ENCODE measurements at regions not wholly inside any gene's neighbourhood (a gene's known extent, or its start where the extent isn't known, plus 50 kb on each side); places are given as distances from the start of the nearest gene placed in this dataset.
A peak's percentile ranks its signal among the peaks of the same experiment; 100 is the strongest.

- DNase-seq, result no peak
Measured at GRCh38 chr1:87791931-87792740, 463.5 kb downstream of the LMO4 start.

GRCh38 chr1:87794788-87795614 lies 466.3 kb downstream of the LMO4 start:
- DNase-seq, result no peak

- no peak for DNase-seq
Measured at GRCh38 chr1:87795615-87796337, 467.1 kb downstream of the LMO4 start.

- DNase-seq, result no peak
Measured at GRCh38 chr1:87796471-87796901, 467.8 kb downstream of the LMO4 start.

DNA sequence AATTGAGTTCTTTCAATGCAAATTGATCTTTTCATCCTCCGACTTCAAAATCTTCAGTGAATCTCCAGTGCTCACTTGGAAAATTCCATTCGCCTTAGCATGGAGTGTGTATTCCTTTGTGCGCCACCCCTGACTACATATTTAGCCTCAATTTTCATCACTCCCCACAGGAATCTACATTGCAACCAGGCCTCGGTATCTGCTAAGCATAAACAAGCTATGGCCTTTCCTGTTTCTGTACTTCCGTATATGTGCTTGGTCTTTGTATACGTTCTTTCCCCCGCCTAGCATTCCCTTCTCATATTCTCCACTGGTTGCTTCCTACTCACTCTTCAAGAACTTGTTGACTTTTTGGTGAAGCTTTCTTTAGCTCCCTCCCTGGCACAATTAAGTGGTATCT lies 470.8 kb downstream of the LMO4 start:
- DNase-seq, result no peak

DNA sequence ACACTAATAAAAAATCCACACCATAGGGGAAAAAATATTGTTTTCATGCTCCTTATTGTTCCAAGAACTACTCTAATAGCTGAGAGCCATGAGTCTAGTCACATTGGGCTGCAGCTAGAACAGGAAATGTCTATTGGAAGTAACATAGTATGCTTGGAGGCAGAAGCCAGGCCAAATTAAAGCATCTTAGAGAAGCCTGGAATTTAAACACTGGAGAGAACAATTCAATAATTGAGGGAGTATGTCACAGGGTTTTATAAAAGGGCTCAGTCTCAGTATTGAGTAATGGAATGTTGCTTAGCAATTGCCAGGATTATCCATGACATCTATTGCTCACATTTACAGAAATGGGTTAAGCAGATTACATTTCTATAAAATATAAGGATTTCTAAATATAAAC lies 471.3 kb downstream of the LMO4 start:
- no peak for DNase-seq

DNA sequence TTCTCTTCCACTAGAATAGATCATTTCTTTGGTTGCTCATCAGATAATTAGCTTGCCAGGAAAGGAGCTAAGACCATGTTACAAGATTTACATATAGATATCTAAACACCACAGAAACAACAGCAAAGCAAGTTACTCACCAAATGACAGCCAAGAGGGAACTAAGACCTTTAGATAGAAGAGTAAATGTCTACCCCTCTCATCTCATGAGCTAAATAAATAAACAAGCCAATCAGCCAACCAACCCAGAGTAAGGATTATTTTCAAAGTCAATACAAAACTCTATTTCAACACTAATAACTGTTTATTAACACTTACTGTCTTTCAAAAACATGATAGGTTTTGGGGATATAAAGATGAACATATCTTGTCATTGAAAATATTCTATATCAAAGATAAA lies 474.7 kb downstream of the LMO4 start:
- no peak for DNase-seq

DNA sequence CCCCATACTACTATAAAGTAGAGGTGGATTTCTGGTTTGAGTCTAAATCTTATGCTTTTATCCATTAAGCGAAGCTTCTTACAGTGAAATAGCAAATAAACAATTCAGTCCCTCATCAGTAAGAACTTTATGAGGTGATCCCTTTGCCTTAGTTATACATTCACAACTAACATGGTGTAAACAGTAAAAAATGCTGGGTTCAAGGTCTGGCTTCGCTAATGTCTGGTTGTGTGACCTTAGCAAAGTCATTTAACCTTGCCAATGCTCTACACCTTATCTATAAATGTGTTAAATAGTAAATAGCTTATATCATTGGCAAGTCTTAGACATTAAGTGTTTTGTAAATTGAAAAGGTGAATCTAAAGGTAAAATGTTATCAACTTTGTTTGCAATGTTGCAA lies 475.4 kb downstream of the LMO4 start:
- no peak for DNase-seq

- no peak for DNase-seq
Measured at GRCh38 chr1:87805666-87806378, 477.1 kb downstream of the LMO4 start.

DNA sequence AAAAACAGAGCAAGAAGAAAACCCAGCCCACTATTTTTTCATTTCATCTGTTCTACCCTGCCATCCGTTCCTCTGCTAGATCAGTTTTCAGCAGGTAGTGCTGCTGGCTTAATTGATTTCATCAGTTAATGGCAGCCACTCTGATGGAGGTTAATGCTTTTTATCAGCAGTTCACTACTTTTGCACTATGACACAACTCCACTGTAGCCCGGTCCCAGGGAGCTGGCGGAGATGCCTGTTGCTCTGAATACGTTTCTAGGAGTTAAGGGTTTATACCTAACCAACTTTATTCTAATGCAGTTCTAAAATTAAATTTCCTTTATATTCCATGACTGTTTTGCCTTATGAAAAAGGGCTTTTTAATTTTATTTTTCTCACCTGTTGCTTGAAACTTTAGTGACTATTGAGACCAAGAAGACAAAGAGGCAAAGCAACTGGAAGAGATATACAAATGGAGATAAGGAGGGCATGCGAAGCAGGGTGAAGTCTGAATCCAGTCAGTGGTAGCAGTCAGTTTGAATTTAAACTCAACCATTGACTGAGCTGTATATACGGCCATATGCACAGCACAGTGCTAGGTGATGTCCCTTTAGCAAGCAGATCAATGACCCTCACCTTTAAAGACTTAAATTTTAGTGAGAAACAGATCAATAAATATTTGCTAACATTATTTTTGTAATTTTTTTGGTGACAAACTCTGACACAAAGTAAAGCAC lies 477.9 kb downstream of the LMO4 start:
- no peak for DNase-seq

DNA sequence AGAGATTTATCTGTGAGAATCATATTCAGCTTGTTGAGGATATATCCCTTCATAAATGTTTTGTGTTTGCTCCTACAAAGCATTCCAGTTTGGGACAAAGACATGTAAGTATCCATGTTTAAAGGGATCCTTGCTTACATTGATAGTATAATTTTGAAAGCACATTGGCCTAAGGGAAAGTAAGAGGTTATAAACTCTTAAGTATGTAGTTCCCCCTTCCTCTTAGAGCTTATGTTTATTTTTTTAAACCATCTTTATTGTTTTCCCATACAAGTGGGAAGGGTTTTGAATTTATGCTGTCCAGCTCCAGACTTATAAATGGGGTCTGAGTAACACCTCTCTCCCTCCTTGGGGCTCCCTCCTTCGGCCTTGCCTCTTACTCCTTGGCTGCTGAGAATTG lies 481.5 kb downstream of the LMO4 start:
- no peak for DNase-seq

- no peak for DNase-seq
Measured at GRCh38 chr1:87812871-87813577, 484.3 kb downstream of the LMO4 start.

DNA sequence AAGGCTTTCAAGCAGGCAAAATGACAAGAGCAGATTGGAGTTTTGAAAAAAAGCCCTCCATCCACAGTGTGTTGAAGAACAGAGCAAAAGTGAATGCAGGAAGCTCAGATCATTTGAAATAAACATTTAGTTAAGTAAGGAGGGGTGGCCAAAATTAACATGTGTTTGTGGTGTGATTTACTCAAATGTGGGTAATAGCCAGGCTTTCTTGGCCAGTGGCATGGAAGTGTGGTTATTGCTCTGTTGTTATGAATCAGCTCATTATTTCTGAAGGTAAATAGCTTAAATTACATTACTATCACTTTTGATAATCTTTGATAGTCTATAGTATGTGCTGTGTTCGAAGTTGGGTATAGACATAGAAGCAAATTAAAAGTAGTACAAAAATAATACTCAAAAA lies 485.9 kb downstream of the LMO4 start:
- DNase-seq, result no peak

- no peak for DNase-seq
Measured at GRCh38 chr1:87816646-87817045, 488.0 kb downstream of the LMO4 start.

GRCh38 chr1:87820668-87821334 lies 492.1 kb downstream of the LMO4 start:
- no peak for DNase-seq

GRCh38 chr1:87821335-87821697 lies 492.6 kb downstream of the LMO4 start:
- DNase-seq, result no peak

DNA sequence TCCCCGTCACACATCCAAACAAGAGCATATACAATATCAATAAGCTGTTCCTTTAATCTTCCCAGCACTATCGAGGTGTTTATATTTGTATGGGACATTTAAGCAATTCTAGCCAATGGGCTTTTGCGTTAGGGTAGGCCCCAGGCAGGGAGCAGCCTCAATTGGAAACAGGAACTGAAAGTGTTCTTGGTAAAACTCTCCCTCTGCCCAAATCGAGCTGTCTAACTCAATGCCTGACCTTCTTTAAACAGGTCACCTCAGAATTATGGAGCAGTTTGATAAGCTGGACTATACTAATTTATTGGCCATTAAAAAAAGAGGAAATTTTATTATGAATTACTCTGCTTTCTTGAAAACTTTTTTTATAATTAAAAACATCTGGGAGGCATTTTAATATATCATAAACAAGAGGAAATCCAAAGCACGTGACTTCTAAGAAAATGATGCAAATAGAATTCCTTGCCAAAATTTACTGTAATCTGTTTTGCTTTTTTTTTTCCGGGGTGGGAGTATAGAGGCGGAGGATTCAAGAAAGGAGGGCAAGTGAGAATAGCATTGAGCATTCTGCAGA lies 498.1 kb downstream of the LMO4 start:
- DNase-seq, result peak; percentile 25

DNA sequence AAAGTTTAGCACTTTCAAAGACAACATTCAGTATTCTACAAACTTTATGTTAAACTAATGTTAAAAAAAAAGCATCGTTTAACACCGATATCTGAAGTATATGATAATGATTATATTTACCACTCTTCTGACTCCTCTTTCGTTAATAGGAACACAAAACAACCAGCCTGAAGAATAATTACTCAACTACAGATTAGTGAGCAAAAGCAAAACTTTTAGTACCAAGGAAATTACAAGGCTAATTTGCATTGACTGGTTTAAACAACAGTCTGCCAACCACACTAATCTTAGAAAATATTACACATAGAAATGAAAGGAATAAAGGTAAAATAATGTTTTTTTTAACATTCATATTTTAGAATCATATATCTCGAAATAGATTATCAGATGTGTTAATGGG lies 500.7 kb downstream of the LMO4 start:
- DNase-seq, result no peak

DNA sequence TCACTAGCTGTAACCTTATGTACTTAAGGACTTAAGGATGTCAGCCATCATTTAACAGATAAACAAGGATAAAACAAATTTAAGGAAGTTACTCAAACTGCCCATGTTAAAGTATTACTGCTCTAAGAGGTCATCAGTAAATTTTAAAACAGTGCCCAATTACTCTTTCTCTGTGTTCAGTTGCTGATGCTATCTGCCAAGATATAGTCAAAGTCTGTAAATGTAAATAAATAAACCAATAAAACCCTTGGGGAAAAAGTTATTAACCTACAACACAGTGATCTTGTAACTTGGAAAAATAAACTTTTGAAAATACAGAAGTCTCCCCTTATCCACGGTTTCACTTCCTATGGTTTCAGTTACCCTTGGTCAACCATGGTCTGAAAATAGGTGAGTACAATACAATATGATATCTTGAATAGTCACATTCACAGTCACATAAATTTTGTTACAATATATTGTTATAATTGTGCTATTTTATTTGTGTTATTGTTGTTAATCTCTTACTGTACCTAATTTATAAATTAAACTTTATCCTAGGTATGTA lies 501.8 kb downstream of the LMO4 start:
- no peak for DNase-seq

- no peak for DNase-seq
Measured at GRCh38 chr1:87833166-87833565, 504.5 kb downstream of the LMO4 start.

Data from NCI-H2029 (cell line).